HG02870 (cell line): ENCODE measurements at regions not wholly inside any gene's neighbourhood (a gene's known extent, or its start where the extent isn't known, plus 50 kb on each side); places are given as distances from the start of the nearest gene placed in this dataset.

Source experiments
- ATAC-seq: cut with Tn5 transposase; IDR thresholded peaks from one replicate; pipeline ENCODE4 v1.9.1; 2021; ENCODE audit warnings: mild to moderate bottlenecking, moderate library complexity; ENCODE audit not compliant: unreplicated experiment

- ATAC-seq, result no peak
These were observed 142.1 kb upstream of the PDE10A start for GRCh38 chr6:165805067-165805555.

GRCh38 chr6:165804331-165805066 is 141.5 kb upstream of the PDE10A start:
- ATAC-seq, result no peak

- no peak for ATAC-seq
These were observed 137.3 kb upstream of the PDE10A start for GRCh38 chr6:165800337-165800736.

- ATAC-seq, result no peak
These were observed 136.5 kb upstream of the PDE10A start for GRCh38 chr6:165799391-165800153.

GRCh38 chr6:165798991-165799390 is 135.9 kb upstream of the PDE10A start:
- ATAC-seq, result no peak

- ATAC-seq, result no peak
These were observed 131.1 kb upstream of the PDE10A start for GRCh38 chr6:165794179-165794601.

- ATAC-seq, result no peak
These were observed 130.3 kb upstream of the PDE10A start for GRCh38 chr6:165793287-165793825.

GRCh38 chr6:165791876-165792437 is 128.9 kb upstream of the PDE10A start:
- no peak for ATAC-seq

- no peak for ATAC-seq
These were observed 128.3 kb upstream of the PDE10A start for GRCh38 chr6:165791306-165791705.

GRCh38 chr6:165782812-165783211 is 119.8 kb upstream of the PDE10A start:
- no peak for ATAC-seq

- no peak for ATAC-seq
These were observed 119.1 kb upstream of the PDE10A start for GRCh38 chr6:165782134-165782533.

GRCh38 chr6:165777680-165778079 is 114.6 kb upstream of the PDE10A start:
- no peak for ATAC-seq

GRCh38 chr6:165776691-165777090 is 113.7 kb upstream of the PDE10A start:
- no peak for ATAC-seq

GRCh38 chr6:165775721-165776120 is 112.7 kb upstream of the PDE10A start:
- no peak for ATAC-seq

- ATAC-seq, result no peak
These were observed 112.0 kb upstream of the PDE10A start for GRCh38 chr6:165774903-165775601.

GRCh38 chr6:165770397-165771082 is 107.5 kb upstream of the PDE10A start:
- no peak for ATAC-seq

GRCh38 chr6:165769884-165770283 is 106.8 kb upstream of the PDE10A start:
- no peak for ATAC-seq

- no peak for ATAC-seq
These were observed 106.4 kb upstream of the PDE10A start for GRCh38 chr6:165769401-165769800.

GRCh38 chr6:165768961-165769360 is 105.9 kb upstream of the PDE10A start:
- no peak for ATAC-seq

GRCh38 chr6:165767228-165767627 is 104.2 kb upstream of the PDE10A start:
- no peak for ATAC-seq
